Lung (tissue), 11 donors: ENCODE measurements at regions not wholly inside any gene's neighbourhood (a gene's known extent, or its start where the extent isn't known, plus 50 kb on each side); places are given as distances from the start of the nearest gene placed in this dataset.
A peak's percentile ranks its signal among the peaks of the same experiment; 100 is the strongest.

Experiments
- ATAC-seq: fragments of 200-7000 bp; cut with Tn5 transposase; one replicate; pipeline ENCODE4 v1.9.1; 2020; ENCODE audit warnings: moderate number of reproducible peaks; ENCODE audit not compliant: insufficient read depth, low FRiP score
- DNase-seq, 3 donors: peaks; one replicate each; pipeline ENCODE4 v3.0.0-alpha.2; 2013 to 2017
- H3K27ac ChIP-seq, 2 donors: one replicate each; pipeline ENCODE4 v1.5.1; 2013; ENCODE audit warnings: mild to moderate bottlenecking in 2 of 2, moderate library complexity in 2 of 2, control low read depth in 1 of 2, inconsistent platforms in 1 of 2, low read depth in 1 of 2, low read length in 1 of 2
- H3K27me3 ChIP-seq, 3 donors: one replicate each; pipeline ENCODE4 v1.5.1; 2013; ENCODE audit warnings: low read length in 2 of 3; ENCODE audit not compliant: control insufficient read depth in 3 of 3, insufficient read depth in 3 of 3
- H3K36me3 ChIP-seq, 4 donors: one replicate each; pipeline ENCODE4 v1.5.1; 2013; ENCODE audit warnings: low read length in 4 of 4, mild to moderate bottlenecking in 1 of 4, moderate library complexity in 1 of 4; ENCODE audit not compliant: control insufficient read depth in 4 of 4, insufficient read depth in 4 of 4
- H3K4me1 ChIP-seq, 5 donors: one replicate each; pipeline ENCODE4 v1.5.1; 2013; ENCODE audit warnings: low read length in 5 of 5, mild to moderate bottlenecking in 2 of 5, moderate library complexity in 1 of 5; ENCODE audit not compliant: control insufficient read depth in 5 of 5, insufficient read depth in 5 of 5
- H3K4me3 ChIP-seq: one replicate; pipeline ENCODE4 v1.5.1; 2013; ENCODE audit warnings: mild to moderate bottlenecking, control low read depth, moderate library complexity
- H3K9ac ChIP-seq, 2 donors: one replicate each; pipeline ENCODE4 v1.5.1; 2013; ENCODE audit warnings: low read length in 2 of 2, control low read depth in 1 of 2; ENCODE audit not compliant: insufficient read depth in 1 of 2
- H3K9me3 ChIP-seq, 4 donors: one replicate each; pipeline ENCODE4 v1.5.1; 2013; ENCODE audit warnings: low read length in 3 of 4, mild to moderate bottlenecking in 1 of 4, moderate library complexity in 1 of 4; ENCODE audit not compliant: control insufficient read depth in 4 of 4, insufficient read depth in 3 of 4
- CTCF ChIP-seq: IDR thresholded peaks from 2 replicates; pipeline ENCODE4 v1.5.1; 2012; ENCODE audit warnings: mild to moderate bottlenecking; ENCODE audit errors: control extremely low read depth, extremely low read depth
- WGBS, 2 donors: extraction: QIAGEN DNeasy Blood & Tissue Kit; methylation state at CpG; one replicate each; pipeline ENCODE4 v1.1.7; 2013; 5-methylcytosine and 5-hydroxymethylcytosine counted together
- donor health status: control.
- donor health status: control.
- donor health status: Bipolar disorder and iron deficiency.
- donor health status: healthy.
- donor health status: DM: yes; HTN: yes; CAD: no.

GRCh38 chr2:101623031-101623521 lies 74.4 kb upstream of the MAP4K4 start:
- ATAC-seq (peak; percentile 30), DNase-seq (no peak)
- no peaks in the 10 kb centered on the region for H3K36me3 ChIP-seq
- H3K4me1 ChIP-seq = peaks cover 0 to 14% (median 7%) of the 10 kb centered on the region in 5 donors
- H3K4me3 ChIP-seq = no peak overlapping the region
- H3K27ac ChIP-seq = no peak overlapping the region
- 32 to 57% methylated on average over 5 of the region's 5 CpGs for WGBS, 2 donors
- TF ChIP-seq CTCF = no peak
- no peak overlapping the region for H3K9ac ChIP-seq
- no peaks in the 10 kb centered on the region for H3K9me3 ChIP-seq
- H3K27me3 ChIP-seq = no peaks in the 10 kb centered on the region

GRCh38 chr2:101622210-101623030 lies 75.1 kb upstream of the MAP4K4 start:
- no peak for ATAC-seq
- Histone ChIP-seq H3K4me1 (peaks cover 0 to 20% (median 10%) of the 10 kb centered on the region in 5 donors), H3K4me3 (no peak overlapping the region), H3K9me3 (no peaks in the 10 kb centered on the region), H3K27me3 (no peaks in the 10 kb centered on the region), H3K36me3 (no peaks in the 10 kb centered on the region), H3K9ac (no peak overlapping the region), H3K27ac (no peak overlapping the region)
- 80 to 81% methylated on average over 16 of the region's 16 CpGs for WGBS, 2 donors
- no peak for DNase-seq
- no peak for TF ChIP-seq CTCF

- H3K27me3 ChIP-seq = no peaks in the 10 kb centered on the region
- peak; percentile 72 to 91 (median 83) for DNase-seq
- no peaks in the 10 kb centered on the region for H3K9me3 ChIP-seq
- no peak for TF ChIP-seq CTCF
- H3K36me3 ChIP-seq = no peaks in the 10 kb centered on the region
- H3K4me3 ChIP-seq = no peak overlapping the region
- peak; percentile 17 for ATAC-seq
- no peak overlapping the region for H3K9ac ChIP-seq
- no peak overlapping the region for H3K27ac ChIP-seq
- 9 to 14% methylated on average over 10 of the region's 10 CpGs for WGBS, 2 donors
- H3K4me1 ChIP-seq = peaks cover 0 to 29% (median 11%) of the 10 kb centered on the region in 5 donors
These were observed 78.3 kb upstream of the MAP4K4 start for GRCh38 chr2:101619191-101619591.
